SK-N-SH (cell line): ENCODE measurements at regions not wholly inside any gene's neighbourhood (a gene's known extent, or its start where the extent isn't known, plus 50 kb on each side); places are given as distances from the start of the nearest gene placed in this dataset.

Experiments used
- CTCF ChIA-PET: fragments of 300-600, 350-600 bp; formaldehyde crosslinking; extraction: SDS; loops from one replicate; lab custom pipeline; 2021; lab: Yijun Ruan, JAX
- POLR2A ChIA-PET: fragments of 350-600 bp; sonication (Branson Sonifier 250); formaldehyde crosslinking; extraction: SDS; loops from one replicate; lab custom pipeline; 2020; ENCODE audit warnings: antibody characterized with exemption, inconsistent platforms; lab: Yijun Ruan, JAX
- DNase-seq: peaks from one replicate; pipeline ENCODE4 v3.0.0; 2012
- H2AFZ ChIP-seq: fragments of 200-600 bp; sonication (generic); 2 replicates; pipeline ENCODE4 v1.8.1; 2016; ENCODE audit warnings: antibody characterized with exemption, mild to moderate bottlenecking, low read depth
- H3F3A ChIP-seq: fragments of 200-600 bp; sonication (generic); replicated peaks from 2 replicates; pipeline ENCODE3; 2016; ENCODE audit warnings: antibody characterized with exemption, mild to moderate bottlenecking; ENCODE audit not compliant: insufficient read depth
- H3K27ac ChIP-seq, 2 experiments: fragments of 200-500 bp in 1 of 2; fragments of 200-600 bp in 1 of 2; sonication (Bioruptor generic) in 1 of 2; sonication (generic), shearing (Covaris generic) in 1 of 2; 2 replicates each; pipeline versions ENCODE4 v1.5.1 to v1.6.1; 2014 to 2016; ENCODE audit warnings: low read depth in 2 of 2, inconsistent platforms in 1 of 2, low read length in 1 of 2, mild to moderate bottlenecking in 1 of 2, mixed read lengths in 1 of 2
- H3K27me3 ChIP-seq: fragments of 200-600 bp; sonication (generic), shearing (Covaris generic); 2 replicates; pipeline ENCODE4 v1.6.1; 2016; ENCODE audit warnings: mixed run types; ENCODE audit not compliant: insufficient read depth
- H3K36me3 ChIP-seq, 2 experiments: fragments of 200-500 bp in 1 of 2; fragments of 200-600 bp in 1 of 2; sonication (Bioruptor generic) in 1 of 2; sonication (generic) in 1 of 2; replicated peaks in 1 of 2; 2 replicates each; pipeline versions ENCODE3 to v1.5.1; 2014 to 2016; ENCODE audit warnings: low read length in 1 of 2, mild to moderate bottlenecking in 1 of 2; ENCODE audit not compliant: insufficient read depth in 2 of 2, control insufficient read depth in 1 of 2
- H3K4me1 ChIP-seq, 2 experiments: fragments of 200-500 bp in 1 of 2; fragments of 200-600 bp in 1 of 2; sonication (Bioruptor generic) in 1 of 2; sonication (generic), shearing (Covaris generic) in 1 of 2; 2 replicates each; pipeline versions ENCODE4 v1.5.1 to v1.6.1; 2014 to 2016; ENCODE audit warnings: low read depth in 1 of 2, low read length in 1 of 2, mixed run types in 1 of 2; ENCODE audit not compliant: insufficient read depth in 2 of 2, control insufficient read depth in 1 of 2
- H3K4me2 ChIP-seq: fragments of 200-600 bp; sonication (generic), shearing (Covaris generic); 2 replicates; pipeline ENCODE4 v1.6.1; 2017; ENCODE audit warnings: mixed run types
- H3K4me3 ChIP-seq, 2 experiments: fragments of 200-500 bp in 1 of 2; fragments of 200-600 bp in 1 of 2; sonication (Bioruptor generic) in 1 of 2; sonication (generic), shearing (Covaris generic) in 1 of 2; 2 replicates each; pipeline versions ENCODE4 v1.5.1 to v1.8.1; 2014 to 2016; ENCODE audit warnings: low read depth in 2 of 2, inconsistent platforms in 1 of 2, low read length in 1 of 2, mild to moderate bottlenecking in 1 of 2, mixed read lengths in 1 of 2, moderate library complexity in 1 of 2
- H3K79me2 ChIP-seq: fragments of 200-600 bp; sonication (generic); 2 replicates; pipeline ENCODE4 v1.8.1; 2017; ENCODE audit warnings: mild to moderate bottlenecking; ENCODE audit not compliant: insufficient read depth
- H3K9ac ChIP-seq: fragments of 200-600 bp; sonication (generic); 2 replicates; pipeline ENCODE4 v1.6.1; 2017; ENCODE audit warnings: mixed run types
- H3K9me2 ChIP-seq: fragments of 200-600 bp; sonication (generic); 2 replicates; pipeline ENCODE4 v1.6.1; 2017; ENCODE audit warnings: mixed run types
- H3K9me3 ChIP-seq: fragments of 200-600 bp; sonication (generic); 2 replicates; pipeline ENCODE4 v1.6.1; 2017; ENCODE audit warnings: mixed run types, mild to moderate bottlenecking, moderate library complexity
- H4K20me1 ChIP-seq: fragments of 200-600 bp; sonication (generic); 2 replicates; pipeline ENCODE4 v1.6.1; 2017; ENCODE audit warnings: mild to moderate bottlenecking, mixed run types; ENCODE audit not compliant: insufficient read depth
- CHD2 ChIP-seq: fragments of 150-350 bp; IDR thresholded peaks from 2 replicates; pipeline ENCODE4 v1.6.1; 2018; ENCODE audit warnings: low read length; ENCODE audit not compliant: partially characterized antibody
- CTCF ChIP-seq: fragments of 200-600 bp; sonication (generic); IDR thresholded peaks from 2 replicates; pipeline ENCODE4 v1.6.1; 2017; ENCODE audit warnings: antibody characterized with exemption, mild to moderate bottlenecking, moderate library complexity
- ELF1 ChIP-seq: IDR thresholded peaks from 2 replicates; pipeline ENCODE4 v1.4.0; 2012
- EP300 ChIP-seq, 2 experiments: IDR thresholded peaks; 2 replicates each; pipeline versions ENCODE4 v1.4.0 to v1.6.1; 2012; ENCODE audit warnings: borderline replicate concordance in 1 of 2, low read depth in 1 of 2, low read length in 1 of 2
- FOSL2 ChIP-seq: IDR thresholded peaks from 2 replicates; pipeline ENCODE4 v1.4.0; 2012; ENCODE audit warnings: low read depth, mild to moderate bottlenecking, moderate library complexity, borderline replicate concordance
- FOXJ3 ChIP-seq: sonication (generic); formaldehyde crosslinking; IDR thresholded peaks from 2 replicates; pipeline ENCODE4 v1.5.1; 2020; ENCODE audit warnings: mild to moderate bottlenecking, missing genetic modification reagents
- FOXM1 ChIP-seq: IDR thresholded peaks from 2 replicates; pipeline ENCODE4 v1.4.0; 2012; ENCODE audit warnings: low read depth, mild to moderate bottlenecking
- GATA2 ChIP-seq: sonication (generic); formaldehyde crosslinking; IDR thresholded peaks from 2 replicates; pipeline ENCODE4 v1.5.0; 2020; ENCODE audit warnings: mild to moderate bottlenecking, missing genetic modification reagents
- IRF3 ChIP-seq: fragments of 150-350 bp; IDR thresholded peaks from 2 replicates; pipeline ENCODE4 v1.6.1; 2016; ENCODE audit warnings: mild to moderate bottlenecking, low read depth, low read length
- MEF2A ChIP-seq: IDR thresholded peaks from 2 replicates; pipeline ENCODE4 v1.4.0; 2012; ENCODE audit warnings: low read depth, borderline replicate concordance
- NFIC ChIP-seq: IDR thresholded peaks from 2 replicates; pipeline ENCODE4 v1.4.0; 2012; ENCODE audit warnings: borderline replicate concordance
- REST ChIP-seq: IDR thresholded peaks from 2 replicates; pipeline ENCODE4 v1.6.1; 2012; ENCODE audit warnings: mild to moderate bottlenecking, low read depth, low read length, moderate library complexity
- RFX5 ChIP-seq: IDR thresholded peaks from 2 replicates; pipeline ENCODE4 v1.6.1; 2012; ENCODE audit warnings: mild to moderate bottlenecking, improper control_type of control experiment, low read length
- RXRA ChIP-seq: IDR thresholded peaks from 2 replicates; pipeline ENCODE4 v1.4.0; 2012; ENCODE audit warnings: low read depth, mild to moderate bottlenecking, borderline replicate concordance
- SIN3A ChIP-seq: IDR thresholded peaks from 2 replicates; pipeline ENCODE4 v1.6.1; 2012; ENCODE audit warnings: low read depth, mild to moderate bottlenecking, low read length, moderate library complexity, borderline replicate concordance
- TAF1 ChIP-seq: IDR thresholded peaks from 2 replicates; pipeline ENCODE4 v1.6.1; 2012; ENCODE audit warnings: low read depth, mild to moderate bottlenecking, low read length, moderate library complexity, borderline replicate concordance
- TEAD4 ChIP-seq: IDR thresholded peaks from 2 replicates; pipeline ENCODE4 v1.4.0; 2012; ENCODE audit warnings: mild to moderate bottlenecking, borderline replicate concordance; ENCODE audit not compliant: insufficient read depth
- USF1 ChIP-seq: IDR thresholded peaks from 2 replicates; pipeline ENCODE4 v1.4.0; 2012; ENCODE audit warnings: low read depth, borderline replicate concordance
- YY1 ChIP-seq: IDR thresholded peaks from 2 replicates; pipeline ENCODE4 v1.4.0; 2012; ENCODE audit warnings: low read depth, mild to moderate bottlenecking
- WGBS: methylation state at CpG from one replicate; pipeline ENCODE4 v1.1.6; 2017; ENCODE audit warnings: low lambda C conversion rate; 5-methylcytosine and 5-hydroxymethylcytosine counted together

GRCh38 chr4:177528620-177529019 is 86.4 kb upstream of the AGA start:
- Histone ChIP-seq H4K20me1 (no peaks in the 10 kb centered on the region), H3K79me2 (no peaks in the 10 kb centered on the region), H3K4me3 (no peak overlapping the region), H3K4me1 (no peaks in the 10 kb centered on the region), H3K9me3 (no peaks in the 10 kb centered on the region), H3K4me2 (no peak overlapping the region), H3K36me3 (no peaks in the 10 kb centered on the region), H3F3A (no peaks in the 10 kb centered on the region), H3K9me2 (no peaks in the 10 kb centered on the region), H2AFZ (no peak overlapping the region), H3K9ac (no peak overlapping the region), H3K27ac (no peak overlapping the region), H3K27me3 (no peaks in the 10 kb centered on the region)
- WGBS = 58% methylated on average over 5 of the region's 5 CpGs
- no peak for DNase-seq
- ChIA-PET POLR2A (no interaction called here), CTCF (no interaction called here)
- TF ChIP-seq REST (no peak), CHD2 (no peak), MEF2A (no peak), USF1 (no peak), SIN3A (no peak), IRF3 (no peak), ELF1 (no peak), EP300 (IDR thresholded peaks at IDR 0.05; ENCODE audit: borderline replicate concordance in 1 of 2, low read depth in 1 of 2, low read length in 1 of 2) (no peak), GATA2 (CRISPR knock-in tag) (no peak), FOXJ3 (CRISPR knock-in tag) (no peak), FOSL2 (no peak), RXRA (no peak), TEAD4 (no peak), CTCF (no peak), YY1 (no peak), TAF1 (no peak), RFX5 (no peak), NFIC (no peak), FOXM1 (no peak)
